T1000 (cell line): ENCODE measurements at regions not wholly inside any gene's neighbourhood (a gene's known extent, or its start where the extent isn't known, plus 50 kb on each side); places are given as distances from the start of the nearest gene placed in this dataset.
"Not testable (repeated sequence)": the region's sequence is repeated elsewhere in the genome, so short reads cannot be mapped to it uniquely, and the experiment has no call there.

ENCODE experiments used
- DNase-seq: peaks from one replicate; lab custom pipeline; 2025; ENCODE audit warnings: mixed read lengths; lab: John Stamatoyannopoulos, UW

DNA sequence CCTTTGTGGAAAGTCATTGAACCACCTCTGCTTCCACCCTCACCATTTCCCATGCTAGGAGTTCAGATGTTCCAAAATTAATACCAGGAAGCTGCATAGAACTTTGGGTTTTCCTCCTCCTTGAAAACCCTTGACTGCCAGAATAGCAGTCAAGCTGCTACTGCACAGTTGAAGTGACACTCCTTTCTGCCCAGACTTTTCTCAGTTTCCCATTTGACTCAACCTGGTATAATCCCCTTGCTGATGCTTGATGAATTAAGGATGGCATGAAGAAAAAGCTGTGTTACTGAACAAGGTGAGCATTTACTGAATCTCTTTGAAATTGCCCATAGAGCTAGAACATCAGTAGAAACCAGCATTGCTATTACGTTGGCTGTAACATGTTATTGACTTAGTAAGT, 286.0 kb downstream of the EDEM1 start:
- no peak for DNase-seq

GRCh38 chr3:5476403-5476802, 288.9 kb downstream of the EDEM1 start:
- no peak for DNase-seq

DNA sequence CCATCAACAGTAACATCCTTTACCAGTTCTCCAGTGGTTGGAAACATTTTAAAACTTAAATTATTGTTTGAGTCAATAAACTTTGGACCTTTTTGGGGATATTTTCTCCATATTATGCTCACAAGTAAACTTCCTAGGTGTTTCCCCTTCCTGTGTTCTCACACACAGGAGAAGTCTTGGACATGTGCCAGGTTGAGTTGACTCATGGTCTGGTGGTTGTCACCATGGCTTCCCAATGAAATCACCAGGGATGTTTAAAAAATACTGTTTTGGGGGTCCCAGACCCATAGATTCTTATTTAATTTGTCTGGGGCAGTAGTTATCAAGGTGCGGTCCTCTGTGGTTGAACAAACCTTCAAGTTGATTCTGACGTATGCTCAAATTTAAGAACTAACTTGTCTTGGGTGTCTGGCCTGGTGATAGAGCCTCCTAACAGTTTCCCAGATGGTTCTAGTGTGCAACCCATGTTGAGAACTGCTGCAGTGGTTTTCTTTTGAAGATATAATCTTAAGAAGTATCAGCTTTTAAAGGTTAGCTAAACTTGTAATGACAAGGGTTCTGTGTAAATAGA, 291.8 kb downstream of the EDEM1 start:
- no peak for DNase-seq

DNA sequence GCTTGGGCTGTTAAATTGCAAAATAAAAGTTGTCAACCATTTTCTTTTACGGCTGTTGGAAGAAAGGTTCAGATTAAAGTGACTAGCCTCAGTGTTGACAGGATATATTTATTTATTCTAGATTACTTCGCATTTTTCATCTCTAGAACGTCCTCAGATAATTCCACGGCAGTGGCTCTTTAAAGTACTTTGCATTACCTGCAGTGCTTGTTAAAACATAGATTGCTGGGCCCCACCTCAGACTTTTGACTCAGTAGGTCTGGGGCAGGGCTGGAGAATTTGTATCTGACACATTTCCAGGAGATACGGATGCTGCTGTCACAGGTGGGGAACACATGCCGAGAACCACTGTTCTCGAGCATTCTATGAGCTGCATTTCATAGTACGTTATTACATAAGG, 292.7 kb downstream of the EDEM1 start:
- DNase-seq: no peak

GRCh38 chr3:5485427-5485826, 297.9 kb downstream of the EDEM1 start:
- no peak for DNase-seq

GRCh38 chr3:5488771-5489170, 301.3 kb downstream of the EDEM1 start:
- no peak for DNase-seq

GRCh38 chr3:5489536-5489935, 302.0 kb downstream of the EDEM1 start:
- DNase-seq: no peak

GRCh38 chr3:5494905-5495519, 307.5 kb downstream of the EDEM1 start:
- no peak for DNase-seq

DNA sequence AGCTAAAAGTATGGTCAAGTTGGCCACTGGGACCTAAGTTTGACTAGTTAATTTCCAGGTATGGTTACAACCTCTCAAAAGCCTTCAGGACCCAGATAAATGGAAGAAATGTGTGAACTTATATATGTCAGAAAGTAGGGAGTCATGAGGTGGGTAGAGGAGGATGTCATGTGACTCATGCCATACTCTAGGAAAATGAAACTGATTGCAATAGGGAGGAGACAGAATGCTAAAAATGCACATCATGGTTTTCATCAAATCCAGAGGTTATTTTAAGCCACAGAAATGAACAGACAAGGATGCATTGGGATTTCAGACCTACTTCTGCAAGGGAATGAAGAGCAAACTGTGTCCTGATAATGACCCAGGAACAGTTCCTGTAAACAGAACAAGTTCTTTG, 310.0 kb downstream of the EDEM1 start:
- no peak for DNase-seq

GRCh38 chr3:5498981-5499380, 311.5 kb downstream of the EDEM1 start:
- DNase-seq: no peak

- DNase-seq: no peak
Measured at GRCh38 chr3:5499404-5499803, 311.9 kb downstream of the EDEM1 start.

DNA sequence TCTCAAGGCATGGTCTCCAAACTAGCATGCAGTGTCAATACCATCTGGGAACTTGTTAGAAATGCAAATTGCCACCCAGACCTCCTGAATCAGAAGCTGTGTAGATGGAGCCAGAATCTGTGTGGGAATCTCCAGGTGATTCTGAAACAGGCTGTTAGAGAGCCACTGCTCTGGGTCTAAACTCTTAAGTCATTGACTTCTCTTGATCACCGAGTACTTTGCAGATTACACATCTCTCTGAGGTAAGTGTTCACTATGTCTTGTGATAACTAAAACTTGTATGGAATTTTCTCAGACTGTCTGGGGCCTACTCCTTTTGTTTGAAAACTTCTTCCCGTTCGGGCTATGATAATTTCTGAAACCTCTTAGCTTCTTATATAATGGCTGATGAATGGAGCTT, 315.6 kb downstream of the EDEM1 start:
- DNase-seq: no peak

DNA sequence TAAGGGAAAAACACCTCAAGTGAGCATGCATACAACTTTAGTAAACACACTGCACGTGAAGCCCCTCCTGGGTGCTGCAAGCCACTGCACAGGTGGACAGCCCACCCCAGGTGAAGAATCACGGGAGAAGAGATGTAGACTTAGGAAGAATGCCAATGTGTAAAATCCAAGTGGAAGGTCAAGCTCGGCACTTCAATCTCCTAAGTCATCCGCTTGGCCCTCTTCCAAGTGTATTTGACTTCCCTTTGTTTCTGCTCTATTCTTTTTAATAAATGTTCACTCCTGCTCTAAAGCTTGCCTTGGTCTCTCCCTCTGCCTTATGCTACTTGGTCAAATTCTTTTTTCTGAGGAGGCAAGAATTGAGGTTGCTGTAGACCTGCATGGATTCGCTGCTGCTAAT, 316.6 kb downstream of the EDEM1 start:
- no peak for DNase-seq

GRCh38 chr3:5505163-5505562, 317.7 kb downstream of the EDEM1 start:
- no peak for DNase-seq

- DNase-seq: no peak
Measured at GRCh38 chr3:5505997-5506396, 318.5 kb downstream of the EDEM1 start.

GRCh38 chr3:5508860-5509259, 321.4 kb downstream of the EDEM1 start:
- DNase-seq: not testable (repeated sequence)

GRCh38 chr3:5510300-5510699, 322.8 kb downstream of the EDEM1 start:
- DNase-seq: no peak

GRCh38 chr3:5517921-5518320, 330.4 kb downstream of the EDEM1 start:
- no peak for DNase-seq

DNA sequence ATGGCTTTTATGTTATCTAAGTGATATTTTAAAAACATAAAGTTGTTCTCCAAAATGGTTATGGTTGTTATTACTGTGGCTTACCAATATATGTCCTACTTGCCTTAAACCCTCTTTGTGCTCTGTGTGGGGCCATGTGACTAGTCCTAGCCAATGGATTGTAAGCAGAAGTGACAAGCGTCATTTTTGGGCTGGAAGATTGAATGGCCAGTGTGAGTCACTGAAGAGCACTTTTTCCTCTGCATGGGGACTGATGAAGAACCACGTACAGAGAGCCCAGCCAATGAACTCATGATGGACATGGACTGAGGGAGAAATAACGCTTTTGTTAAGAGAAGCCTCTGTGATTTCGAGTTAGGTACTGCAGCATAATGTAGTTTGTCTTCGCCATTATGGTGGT, 332.7 kb downstream of the EDEM1 start:
- DNase-seq: no peak

DNA sequence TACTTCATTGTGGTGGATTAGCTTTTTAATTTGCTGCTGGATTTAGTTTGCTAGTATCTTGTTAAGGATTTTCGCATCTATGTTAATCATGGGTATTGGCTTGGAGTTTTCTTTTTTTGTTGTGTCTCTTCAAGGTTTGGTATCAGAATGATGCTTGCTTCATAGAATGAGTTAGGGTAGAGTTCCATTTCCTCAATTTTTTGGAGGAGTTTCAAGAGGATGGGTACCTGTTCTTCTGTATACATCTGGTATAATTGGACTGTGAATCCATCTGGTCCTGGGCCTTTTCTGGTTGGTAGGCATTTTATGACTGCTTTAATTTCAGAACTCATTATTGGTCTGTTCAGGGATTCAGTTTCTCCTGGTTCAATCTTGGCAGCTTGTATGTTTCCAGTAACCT, 335.6 kb downstream of the EDEM1 start:
- no peak for DNase-seq

GRCh38 chr3:5531039-5531438, 343.5 kb downstream of the EDEM1 start:
- DNase-seq: no peak

DNA sequence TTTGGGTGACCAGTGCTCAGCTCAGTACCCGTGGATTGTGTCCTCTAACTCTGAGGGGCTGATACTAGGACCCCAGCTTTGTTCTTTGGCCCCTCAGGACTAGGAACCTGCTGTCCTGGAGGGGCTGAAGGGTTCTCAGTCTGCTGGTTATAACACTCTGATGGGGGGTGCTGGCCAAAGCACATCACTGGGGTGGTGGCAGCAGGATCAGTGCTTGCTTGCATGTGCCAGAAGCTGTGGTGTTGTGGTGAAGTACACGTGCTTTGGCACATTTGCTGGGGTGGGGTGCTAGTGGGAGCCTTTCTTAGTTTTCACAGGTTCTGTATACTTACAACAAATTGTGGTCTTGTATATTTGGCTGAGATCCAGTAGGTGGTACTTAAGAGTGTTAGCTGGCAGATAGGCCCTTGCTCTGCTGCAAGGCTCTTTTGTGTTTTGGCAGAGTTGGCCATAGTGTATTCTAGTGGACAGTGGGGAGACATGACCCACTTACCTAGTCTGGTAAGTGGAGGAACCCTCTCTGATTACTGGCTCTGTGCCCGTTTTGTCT, 344.3 kb downstream of the EDEM1 start:
- DNase-seq: no peak

- DNase-seq: no peak
Measured at GRCh38 chr3:5540532-5540931, 353.0 kb downstream of the EDEM1 start.

GRCh38 chr3:5542472-5542871, 355.0 kb downstream of the EDEM1 start:
- no peak for DNase-seq
